Amygdala (tissue), 56 donors: ENCODE measurements at regions not wholly inside any gene's neighbourhood (a gene's known extent, or its start where the extent isn't known, plus 50 kb on each side); places are given as distances from the start of the nearest gene placed in this dataset.
A peak's percentile ranks its signal among the peaks of the same experiment; 100 is the strongest.

Experiments used
- DNase-seq, 56 donors: peaks; one replicate each; lab custom pipeline; 2025; lab: John Stamatoyannopoulos, UW

- DNase-seq = no peak
These were observed 187.2 kb downstream of the FOXL1 start for GRCh38 chr16:86765389-86766026.

- DNase-seq = no peak
These were observed 188.4 kb downstream of the FOXL1 start for GRCh38 chr16:86766700-86767099.

- DNase-seq = no peak
These were observed 190.0 kb downstream of the FOXL1 start for GRCh38 chr16:86768228-86768791.

GRCh38 chr16:86768999-86769398, 190.7 kb downstream of the FOXL1 start:
- peak in 1 of 56 donors; percentile 3 for DNase-seq

DNA sequence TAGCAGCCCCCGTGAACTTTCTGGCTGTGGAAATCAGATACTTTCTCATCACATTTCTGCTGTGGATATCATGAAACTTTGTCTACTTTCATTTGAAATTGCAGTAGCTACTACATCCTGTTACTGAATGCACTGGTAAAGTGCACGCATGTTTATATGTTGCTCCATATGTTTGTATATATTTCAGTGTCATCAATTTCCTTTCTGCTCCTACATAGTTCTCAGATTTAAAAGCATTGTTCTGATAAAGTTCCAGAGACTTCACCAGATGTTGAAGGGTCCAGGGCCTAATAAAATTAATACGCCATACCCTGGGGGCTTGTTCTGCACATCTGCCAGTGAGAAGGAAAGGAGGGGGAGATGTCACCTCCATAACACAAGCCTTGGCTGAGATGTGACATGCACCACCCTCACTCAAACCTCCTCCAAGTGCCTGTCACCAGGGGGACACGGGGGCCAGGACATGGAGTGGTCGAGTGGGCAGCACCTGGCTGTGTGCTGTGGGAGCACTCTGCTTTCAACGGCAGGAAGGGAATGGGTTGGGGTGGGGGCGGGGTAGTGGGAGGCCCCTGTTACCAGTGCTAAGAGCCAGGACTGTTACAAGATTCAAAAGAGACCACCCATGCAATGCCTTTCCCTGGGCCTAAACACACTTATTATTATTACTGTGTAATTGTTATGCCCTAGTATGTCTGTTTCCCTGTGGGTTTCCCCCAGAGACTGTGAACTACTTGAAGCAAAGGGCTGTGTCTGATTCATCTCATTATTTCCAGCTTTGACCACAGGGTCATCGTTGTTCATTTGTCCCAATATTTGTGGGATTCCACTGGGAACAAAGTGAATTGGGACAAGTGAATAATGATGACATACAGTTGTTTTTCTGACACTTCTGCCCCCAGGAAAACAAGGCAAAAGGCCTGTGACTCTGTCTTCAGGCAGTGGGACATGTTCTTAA, 193.4 kb downstream of the FOXL1 start:
- DNase-seq = no peak

DNA sequence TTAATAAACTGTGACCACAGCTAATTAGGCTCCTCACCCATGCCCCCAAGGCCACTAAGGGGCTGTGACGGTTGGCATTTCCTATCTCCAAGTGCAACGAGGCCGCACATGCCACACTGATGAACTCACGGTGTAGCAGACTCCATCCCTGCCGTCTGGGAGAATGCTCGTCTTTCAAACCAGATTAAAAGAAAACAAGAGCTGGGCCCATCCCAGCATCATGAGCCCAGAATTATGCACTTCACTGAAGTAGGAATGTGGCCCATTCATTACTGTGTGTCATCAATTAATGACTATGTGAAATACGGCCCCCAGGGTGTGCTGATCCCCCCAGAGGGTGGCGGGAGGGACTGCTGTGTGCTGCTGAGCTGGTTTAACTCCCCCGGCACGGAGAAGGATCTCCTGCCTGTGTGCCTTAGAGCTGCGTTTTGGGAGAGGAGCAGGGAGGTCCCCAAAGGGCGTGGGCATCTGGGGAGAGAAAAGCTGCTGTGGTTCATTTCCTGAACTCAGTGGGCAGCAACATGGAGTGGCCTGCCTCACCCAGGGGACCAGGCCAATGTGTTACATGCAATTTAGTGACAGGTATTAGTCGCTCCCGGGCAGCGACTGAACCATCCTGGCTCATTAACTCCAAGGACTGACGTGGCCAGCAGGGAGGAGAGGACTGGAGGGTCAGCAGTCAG, 194.5 kb downstream of the FOXL1 start:
- no peak for DNase-seq

DNA sequence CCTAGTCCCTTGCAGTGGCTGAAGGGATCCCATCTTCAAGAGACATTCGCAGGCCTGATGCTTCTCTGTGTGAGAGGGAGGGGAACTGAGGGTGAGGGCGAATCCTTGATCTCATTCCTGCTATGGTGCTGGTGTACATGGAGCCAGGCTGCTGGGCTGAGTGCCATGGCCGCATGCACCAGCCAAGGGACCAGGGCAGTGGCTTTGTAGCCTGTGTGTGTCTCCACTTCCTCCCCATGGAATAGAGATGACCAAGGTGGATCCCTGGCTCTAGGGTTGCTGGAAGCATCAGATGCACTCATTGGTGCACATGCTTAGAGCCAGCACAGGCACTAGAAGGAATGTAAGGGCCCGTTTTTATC, 195.0 kb downstream of the FOXL1 start:
- DNase-seq = no peak

DNA sequence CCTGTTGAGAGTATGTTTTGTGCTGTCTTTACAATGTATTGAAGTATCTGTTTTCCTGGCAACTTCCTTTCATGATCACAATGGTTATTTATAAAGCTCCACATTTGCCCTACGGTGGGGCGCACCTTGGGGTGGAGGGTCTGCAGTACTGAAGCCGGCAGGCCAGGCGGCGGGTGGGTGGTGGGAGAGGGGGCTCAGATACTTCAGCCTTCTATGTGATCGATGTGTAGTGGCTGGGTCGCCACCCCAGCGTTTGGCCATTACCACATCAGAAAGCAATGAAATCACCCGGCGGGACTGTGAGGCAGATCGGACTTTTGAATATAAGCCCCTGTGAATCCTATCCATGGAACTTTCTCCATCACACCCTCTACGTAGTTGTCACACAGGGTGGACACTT, 196.6 kb downstream of the FOXL1 start:
- no peak for DNase-seq

DNA sequence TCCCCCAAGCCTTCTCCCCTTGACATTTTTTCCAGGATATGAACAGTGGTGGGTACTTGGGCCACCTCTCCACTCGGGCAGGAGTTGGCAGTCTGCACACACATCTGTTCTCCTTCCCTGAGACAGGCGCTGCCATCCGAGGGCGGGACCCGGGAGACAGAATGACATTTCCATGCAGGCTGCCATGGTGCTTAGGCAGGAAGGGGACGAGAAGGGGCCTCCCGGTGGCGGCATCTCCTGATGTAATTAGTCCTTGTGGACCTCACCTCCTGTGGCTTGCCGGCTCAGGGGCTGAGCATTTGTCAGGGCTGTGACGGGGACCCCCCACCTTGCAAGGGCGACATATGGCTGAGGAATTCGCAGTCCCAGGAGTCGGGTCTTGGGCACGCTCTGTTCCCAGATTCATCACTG, 197.2 kb downstream of the FOXL1 start:
- no peak for DNase-seq

DNA sequence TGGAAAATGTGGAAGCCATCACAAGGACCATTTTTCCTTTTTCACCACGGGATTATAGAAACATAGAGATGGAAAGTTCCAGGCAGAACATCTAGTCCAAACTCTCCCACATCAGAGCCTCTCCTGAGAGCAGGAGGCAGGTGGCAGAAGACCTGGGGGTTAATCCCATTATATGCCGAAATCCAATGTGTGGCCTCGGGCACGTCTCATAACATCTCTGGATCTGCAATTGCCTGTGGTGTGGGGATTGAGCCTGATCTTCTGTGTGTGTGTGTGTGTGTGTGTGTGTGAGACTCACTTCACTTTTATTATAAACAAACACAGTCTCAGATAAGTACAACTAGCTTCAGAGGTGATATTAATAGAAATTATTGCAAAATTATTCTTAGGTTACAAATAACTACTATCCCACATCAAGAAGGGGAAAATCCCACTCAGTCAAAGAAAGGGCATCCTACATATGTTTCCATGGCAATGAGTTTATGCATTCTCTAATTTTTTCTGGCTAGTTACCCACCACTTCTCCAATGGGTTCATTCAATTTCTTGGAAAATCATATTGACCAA, 199.1 kb downstream of the FOXL1 start:
- no peak for DNase-seq

- DNase-seq = no peak
These were observed 199.9 kb downstream of the FOXL1 start for GRCh38 chr16:86778108-86778745.

DNA sequence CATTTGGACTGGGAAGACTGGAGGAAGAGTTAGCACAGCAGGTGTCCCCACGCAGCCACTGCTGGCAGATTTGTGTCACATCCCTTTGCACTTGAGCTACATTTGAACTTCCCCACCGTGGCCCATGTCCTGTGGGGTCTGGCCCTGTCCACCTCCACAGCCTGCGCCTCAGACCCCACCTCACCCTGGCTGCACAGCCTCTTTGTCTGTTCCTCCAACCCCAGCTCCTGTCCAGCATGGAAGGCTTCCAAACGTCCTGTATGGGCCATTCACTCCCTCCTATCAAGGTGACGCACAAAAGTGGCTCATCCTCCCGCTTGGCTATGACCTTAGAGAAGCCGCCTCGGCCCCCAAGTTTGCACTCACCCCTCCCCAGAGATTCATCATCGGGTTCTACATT, 200.6 kb downstream of the FOXL1 start:
- DNase-seq = no peak

DNA sequence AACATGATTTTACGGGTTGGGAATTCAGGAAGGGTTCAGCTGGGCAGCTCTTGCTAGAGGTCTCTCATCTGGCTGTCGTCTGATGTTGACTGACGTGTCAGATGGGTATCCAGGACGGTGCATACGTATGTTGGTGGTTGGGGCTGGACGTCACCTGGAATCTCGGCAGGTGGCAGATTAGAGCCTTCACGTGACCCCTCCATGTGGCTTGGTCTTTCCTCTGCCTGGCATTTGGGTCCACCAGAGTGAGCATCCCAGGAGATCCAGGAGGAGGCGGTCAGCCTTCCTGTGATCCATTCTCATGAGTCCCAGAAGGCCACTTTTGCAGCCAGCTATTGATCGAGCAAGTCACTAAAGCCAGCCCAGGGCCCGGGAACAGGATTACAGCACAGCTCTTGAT, 202.7 kb downstream of the FOXL1 start:
- DNase-seq = no peak

DNA sequence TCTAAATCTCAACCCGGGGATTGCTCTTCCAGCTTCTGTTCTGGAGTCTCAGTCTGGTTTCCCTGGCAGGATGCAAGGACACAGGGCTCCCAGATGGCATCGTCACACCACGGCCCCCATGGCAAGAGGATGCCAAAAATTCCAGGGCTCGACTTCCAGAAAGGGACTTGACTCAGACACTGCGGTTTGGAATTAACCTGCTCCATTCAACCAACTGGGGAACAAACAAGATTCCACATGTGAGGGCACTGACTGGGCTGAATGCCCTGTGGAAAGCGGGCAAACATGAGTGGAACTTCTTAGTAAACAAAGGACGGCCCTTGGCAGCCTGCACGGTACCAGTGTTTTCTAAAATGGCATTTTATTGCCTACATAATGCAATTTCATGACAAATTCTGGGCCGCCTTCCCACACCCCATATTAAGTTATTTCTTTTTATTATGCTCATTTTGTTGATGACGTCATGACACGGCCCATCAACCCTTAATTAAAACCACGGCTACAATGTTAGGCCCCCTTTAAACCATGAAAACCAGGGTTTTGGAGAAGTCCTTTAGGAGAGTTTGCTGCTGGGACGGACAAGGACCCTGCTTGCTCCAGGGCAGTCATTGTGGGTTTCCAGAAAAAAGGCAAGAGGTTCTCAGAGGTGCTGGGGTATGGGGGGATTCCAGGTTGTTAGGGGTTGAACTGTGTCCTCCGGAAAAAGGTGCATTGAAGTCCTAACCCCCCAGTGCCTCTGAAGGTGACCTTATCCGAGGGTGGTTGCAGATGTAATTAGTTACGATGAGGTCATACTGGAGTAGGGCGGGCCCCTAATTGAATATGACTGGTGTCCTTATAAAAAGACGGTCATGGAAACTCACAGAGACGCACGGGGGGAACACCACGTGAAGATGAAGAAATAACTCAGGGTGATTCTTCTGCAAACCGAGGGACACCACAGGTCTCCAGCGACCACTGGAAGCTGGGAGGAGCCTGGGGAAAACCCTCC, 205.6 kb downstream of the FOXL1 start:
- DNase-seq = peak in 6 of 56 donors; percentile 2 to 46 (median 7)

DNA sequence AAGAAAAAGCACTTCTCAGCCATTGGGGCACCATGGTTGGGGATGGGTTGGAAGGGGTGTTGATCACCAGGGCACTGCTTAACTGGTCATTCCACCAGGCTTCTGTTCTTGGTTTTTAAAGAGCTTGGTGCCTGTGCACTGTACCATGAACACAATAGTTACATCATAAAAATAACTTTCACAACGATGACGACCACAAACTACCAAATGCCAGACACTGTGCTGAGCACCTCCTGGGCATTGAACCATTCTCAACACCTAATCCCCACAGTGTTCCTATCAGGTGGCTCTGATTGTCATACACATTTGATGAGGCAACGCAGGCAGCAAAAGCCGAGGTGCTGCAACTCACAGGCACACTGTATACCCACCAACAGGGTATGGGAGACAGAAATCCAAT, 208.0 kb downstream of the FOXL1 start:
- no peak for DNase-seq

DNA sequence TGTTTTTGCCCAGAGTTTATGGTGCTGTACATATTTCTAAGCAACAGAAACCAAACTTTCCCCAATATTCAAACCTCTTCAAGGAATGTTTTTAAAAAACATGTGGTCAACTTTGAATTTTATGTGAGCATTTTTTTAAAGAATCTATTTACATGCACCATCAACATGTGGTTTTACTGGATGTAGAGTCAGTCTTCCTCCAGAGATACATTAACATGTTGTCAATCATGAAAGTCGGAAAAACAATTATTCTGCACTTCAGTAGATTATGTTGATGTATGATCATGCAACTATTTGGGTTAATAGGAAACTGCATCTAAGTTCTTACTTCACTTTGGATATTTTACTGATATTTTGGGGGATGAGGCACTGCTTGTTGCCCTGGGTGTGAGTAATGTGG, 208.6 kb downstream of the FOXL1 start:
- DNase-seq = no peak

DNA sequence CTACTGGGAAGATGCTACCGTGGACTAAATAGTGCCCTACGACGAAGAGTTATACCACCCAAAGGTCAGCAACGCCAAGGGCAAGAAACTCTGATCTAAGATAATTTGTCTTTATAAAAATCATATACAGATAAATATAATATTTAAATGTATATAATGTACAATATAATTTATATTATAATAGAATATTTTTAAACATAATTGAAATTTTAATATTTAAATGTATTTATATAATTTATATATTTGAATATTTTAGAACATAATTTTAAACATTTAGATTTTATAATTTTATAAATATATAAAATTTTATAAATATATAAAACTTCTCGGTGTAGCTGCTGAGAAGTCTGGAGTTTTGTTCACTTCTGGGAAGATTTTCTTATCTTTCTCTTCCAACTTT, 209.2 kb downstream of the FOXL1 start:
- no peak for DNase-seq

- no peak for DNase-seq
These were observed 211.3 kb downstream of the FOXL1 start for GRCh38 chr16:86789621-86790051.
